ENCODE measurements at regions not wholly inside any gene's neighbourhood (a gene's known extent, or its start where the extent isn't known, plus 50 kb on each side); places are given as distances from the start of the nearest gene placed in this dataset.

GRCh38 chr11:45366619-45367190, 80.6 kb upstream of the SYT13 start:
- TF ChIP-seq, protein P1, sequence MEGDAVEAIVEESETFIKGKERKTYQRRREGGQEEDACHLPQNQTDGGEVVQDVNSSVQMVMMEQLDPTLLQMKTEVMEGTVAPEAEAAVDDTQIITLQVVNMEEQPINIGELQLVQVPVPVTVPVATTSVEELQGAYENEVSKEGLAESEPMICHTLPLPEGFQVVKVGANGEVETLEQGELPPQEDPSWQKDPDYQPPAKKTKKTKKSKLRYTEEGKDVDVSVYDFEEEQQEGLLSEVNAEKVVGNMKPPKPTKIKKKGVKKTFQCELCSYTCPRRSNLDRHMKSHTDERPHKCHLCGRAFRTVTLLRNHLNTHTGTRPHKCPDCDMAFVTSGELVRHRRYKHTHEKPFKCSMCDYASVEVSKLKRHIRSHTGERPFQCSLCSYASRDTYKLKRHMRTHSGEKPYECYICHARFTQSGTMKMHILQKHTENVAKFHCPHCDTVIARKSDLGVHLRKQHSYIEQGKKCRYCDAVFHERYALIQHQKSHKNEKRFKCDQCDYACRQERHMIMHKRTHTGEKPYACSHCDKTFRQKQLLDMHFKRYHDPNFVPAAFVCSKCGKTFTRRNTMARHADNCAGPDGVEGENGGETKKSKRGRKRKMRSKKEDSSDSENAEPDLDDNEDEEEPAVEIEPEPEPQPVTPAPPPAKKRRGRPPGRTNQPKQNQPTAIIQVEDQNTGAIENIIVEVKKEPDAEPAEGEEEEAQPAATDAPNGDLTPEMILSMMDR (IDR thresholded peaks at IDR 0.05; ENCODE audit: low read length), result no peak
- TF ChIP-seq EZH2 (IDR thresholded peaks at IDR 0.05; ENCODE audit: borderline replicate concordance, low read length), result no peak
